GM12874 (cell line): ENCODE measurements at regions not wholly inside any gene's neighbourhood (a gene's known extent, or its start where the extent isn't known, plus 50 kb on each side); places are given as distances from the start of the nearest gene placed in this dataset.

Experiments used
- TF ChIP-seq, protein P1 (sequence below): IDR thresholded peaks from 2 replicates; pipeline ENCODE4 v1.5.1; 2011; ENCODE audit warnings: low read depth, mild to moderate bottlenecking, control low read depth, low read length, moderate library complexity; ENCODE audit not compliant: insufficient read depth

DNA sequence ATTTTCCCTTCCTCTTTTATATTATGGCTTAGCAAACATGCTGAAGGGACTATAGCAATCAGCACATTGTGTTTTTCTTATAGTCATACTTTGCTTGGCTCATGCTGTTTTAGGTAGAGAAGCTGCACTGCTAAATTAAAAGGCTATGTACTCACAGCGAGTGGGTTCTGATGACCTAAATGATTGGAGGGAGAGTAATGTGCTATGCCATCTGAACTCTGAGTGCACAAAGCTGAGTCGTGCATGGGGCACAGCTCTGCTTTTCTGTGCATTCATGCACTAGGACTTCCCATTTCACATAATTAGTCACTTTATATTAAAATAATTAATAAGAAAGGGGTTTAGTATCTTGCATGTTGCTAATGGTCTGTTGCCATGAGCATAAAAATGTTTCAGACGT, 132.7 kb upstream of the ADGRL3 start:
- TF ChIP-seq, protein P1, sequence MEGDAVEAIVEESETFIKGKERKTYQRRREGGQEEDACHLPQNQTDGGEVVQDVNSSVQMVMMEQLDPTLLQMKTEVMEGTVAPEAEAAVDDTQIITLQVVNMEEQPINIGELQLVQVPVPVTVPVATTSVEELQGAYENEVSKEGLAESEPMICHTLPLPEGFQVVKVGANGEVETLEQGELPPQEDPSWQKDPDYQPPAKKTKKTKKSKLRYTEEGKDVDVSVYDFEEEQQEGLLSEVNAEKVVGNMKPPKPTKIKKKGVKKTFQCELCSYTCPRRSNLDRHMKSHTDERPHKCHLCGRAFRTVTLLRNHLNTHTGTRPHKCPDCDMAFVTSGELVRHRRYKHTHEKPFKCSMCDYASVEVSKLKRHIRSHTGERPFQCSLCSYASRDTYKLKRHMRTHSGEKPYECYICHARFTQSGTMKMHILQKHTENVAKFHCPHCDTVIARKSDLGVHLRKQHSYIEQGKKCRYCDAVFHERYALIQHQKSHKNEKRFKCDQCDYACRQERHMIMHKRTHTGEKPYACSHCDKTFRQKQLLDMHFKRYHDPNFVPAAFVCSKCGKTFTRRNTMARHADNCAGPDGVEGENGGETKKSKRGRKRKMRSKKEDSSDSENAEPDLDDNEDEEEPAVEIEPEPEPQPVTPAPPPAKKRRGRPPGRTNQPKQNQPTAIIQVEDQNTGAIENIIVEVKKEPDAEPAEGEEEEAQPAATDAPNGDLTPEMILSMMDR, result no peak

DNA sequence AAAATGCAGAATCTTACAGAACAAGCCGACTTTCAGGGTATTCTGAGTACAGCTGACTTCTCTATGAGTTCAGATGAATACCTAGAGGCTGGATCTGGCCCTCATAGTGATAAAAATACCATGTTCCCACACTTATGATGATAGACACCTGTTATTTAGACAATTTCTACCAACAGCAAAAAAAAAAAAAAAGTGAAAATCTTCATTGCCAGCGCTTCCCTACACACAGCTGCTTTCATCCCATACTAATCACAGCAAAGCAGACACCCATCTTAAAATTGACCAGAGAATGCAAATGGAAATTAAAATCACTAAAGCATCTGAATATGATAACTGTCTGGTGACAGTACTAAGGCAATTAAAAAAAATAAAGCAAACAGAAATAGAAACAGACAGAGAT, 132.1 kb upstream of the ADGRL3 start:
- TF ChIP-seq, protein P1, result no peak

DNA sequence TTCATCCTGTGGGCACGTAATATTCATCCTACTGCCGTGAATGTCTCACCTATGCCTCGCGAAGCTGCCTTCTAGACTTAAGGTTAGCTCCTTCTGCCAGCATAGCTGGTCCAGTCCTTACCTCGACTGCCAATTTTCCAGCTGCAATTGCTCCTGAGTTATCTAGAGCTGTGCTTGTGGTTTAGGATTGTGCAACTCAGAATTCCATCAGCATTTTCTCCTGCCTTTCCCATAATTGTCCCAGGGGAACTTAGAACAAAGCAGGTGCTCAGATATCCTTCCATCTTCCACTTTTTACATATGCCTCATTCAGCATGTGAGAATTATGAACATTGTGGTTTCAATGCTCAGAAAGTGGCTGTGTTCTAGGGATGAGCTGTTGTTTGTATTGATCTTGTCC, 131.4 kb upstream of the ADGRL3 start:
- TF ChIP-seq, protein P1, result no peak

DNA sequence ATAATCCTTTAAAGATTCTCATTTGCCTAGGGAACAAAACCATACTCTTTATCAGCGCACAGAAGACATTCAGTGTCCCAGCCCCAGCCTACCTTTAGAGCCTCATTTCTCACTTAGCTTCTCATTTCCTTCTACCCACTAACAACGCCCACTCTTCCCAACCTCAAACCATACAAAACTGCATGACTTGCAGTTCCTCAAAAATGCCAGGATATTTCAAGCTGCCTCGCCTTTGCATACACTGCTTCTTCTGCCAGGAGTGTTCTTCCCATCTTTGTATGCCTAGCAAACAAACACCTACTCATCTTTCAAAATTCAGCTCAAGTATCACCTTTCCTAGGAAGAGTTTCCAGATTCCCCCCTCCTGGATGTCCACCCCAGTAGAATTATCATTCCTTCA, 129.9 kb upstream of the ADGRL3 start:
- TF ChIP-seq, protein P1, result no peak

DNA sequence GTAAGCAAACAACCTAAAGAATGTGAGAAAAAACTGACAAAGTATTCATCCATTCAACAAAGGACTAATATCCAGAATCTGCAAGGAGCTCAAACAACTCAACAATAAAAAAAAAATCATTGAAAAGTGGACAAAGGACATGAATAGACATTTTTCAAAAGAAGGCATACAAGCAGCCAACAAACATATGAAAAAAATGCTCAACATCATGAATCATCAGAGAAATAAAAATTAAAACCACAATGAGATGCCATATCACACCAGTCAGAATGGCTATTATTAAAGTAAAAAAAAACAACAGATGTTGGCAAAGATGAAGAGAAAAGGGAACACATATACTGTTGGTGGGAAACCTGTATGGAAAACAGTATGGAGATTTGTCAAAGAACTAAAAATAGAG, 120.7 kb upstream of the ADGRL3 start:
- TF ChIP-seq, protein P1, result no peak

DNA sequence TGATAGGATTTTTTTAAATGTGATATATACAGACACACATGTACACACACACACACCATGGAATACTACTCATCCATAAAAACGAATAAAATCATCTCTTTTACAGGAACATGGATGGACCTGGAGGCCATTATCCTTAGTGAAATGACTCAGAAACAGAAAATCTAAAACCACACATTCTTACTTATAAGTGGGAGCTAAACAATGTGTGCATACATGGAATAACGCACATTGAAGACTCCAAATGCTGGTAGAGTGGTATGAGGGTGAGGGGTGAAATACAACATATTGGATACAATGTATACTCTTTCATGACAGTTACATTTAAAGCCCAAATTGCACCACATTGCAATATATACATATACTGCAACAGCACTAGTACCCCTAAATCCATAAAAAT, 120.2 kb upstream of the ADGRL3 start:
- TF ChIP-seq, protein P1, result no peak

DNA sequence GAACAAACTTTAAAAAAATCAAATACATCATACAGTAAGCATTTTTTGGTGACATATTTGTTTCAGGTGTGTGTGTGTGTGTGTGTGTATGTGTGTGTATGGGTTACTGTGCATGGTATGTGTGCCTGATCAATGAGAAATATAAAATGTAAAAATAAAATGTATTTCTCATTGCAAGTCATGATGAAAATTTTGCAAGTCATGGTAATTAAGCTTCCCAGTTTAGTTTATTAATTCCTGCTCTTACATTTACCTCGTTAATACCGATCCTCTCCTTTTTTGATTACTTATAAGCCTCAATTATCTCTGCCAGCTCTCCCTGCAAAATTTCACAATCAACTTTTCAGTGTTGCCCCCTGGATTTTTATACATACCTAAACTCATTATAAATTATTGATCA, 114.6 kb upstream of the ADGRL3 start:
- TF ChIP-seq, protein P1, result no peak

DNA sequence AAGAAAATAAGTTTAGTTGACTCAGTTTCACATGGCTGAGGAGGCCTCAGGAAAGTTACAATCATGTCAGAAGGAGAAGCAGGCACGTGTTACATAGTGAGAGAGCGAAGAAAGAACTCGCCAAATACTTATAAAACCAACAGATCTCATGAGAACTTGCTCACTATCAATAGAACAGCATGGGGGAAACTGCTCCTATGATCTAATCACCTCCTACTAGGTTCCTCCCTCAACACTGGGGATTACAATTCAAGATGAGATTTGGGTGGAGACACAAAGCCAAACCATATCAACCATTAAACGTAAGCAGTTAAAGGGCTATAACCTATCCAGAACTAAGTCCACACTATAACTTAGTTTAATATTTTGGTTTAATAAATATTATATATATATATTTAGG, 113.8 kb upstream of the ADGRL3 start:
- TF ChIP-seq, protein P1, result no peak
